GM12891 (cell line): ENCODE measurements at regions not wholly inside any gene's neighbourhood (a gene's known extent, or its start where the extent isn't known, plus 50 kb on each side); places are given as distances from the start of the nearest gene placed in this dataset.

ENCODE experiments used
- PAX5 ChIP-seq: IDR thresholded peaks from 2 replicates; pipeline ENCODE4 v1.6.1; 2011; ENCODE audit warnings: low read length, moderate library complexity, mild to moderate bottlenecking; ENCODE audit not compliant: insufficient read depth, severe bottlenecking
- POLR2A ChIP-seq: IDR thresholded peaks from 2 replicates; pipeline ENCODE4 v1.6.1; 2011; ENCODE audit warnings: low read depth, low read length, control low read depth
- POLR2AphosphoS5 ChIP-seq: IDR thresholded peaks from 2 replicates; pipeline ENCODE4 v1.6.1; 2011; ENCODE audit warnings: low read depth, low read length, control low read depth
- POU2F2 ChIP-seq: IDR thresholded peaks from 2 replicates; pipeline ENCODE4 v1.6.1; 2011; ENCODE audit warnings: low read depth, mild to moderate bottlenecking, control low read depth, low read length, moderate library complexity
- SPI1 ChIP-seq: IDR thresholded peaks from 2 replicates; pipeline ENCODE4 v1.6.1; 2011; ENCODE audit warnings: low read depth, low read length, control low read depth
- TAF1 ChIP-seq: IDR thresholded peaks from 2 replicates; pipeline ENCODE4 v1.6.1; 2011; ENCODE audit warnings: low read depth, low read length, control low read depth

GRCh38 chr2:228597032-228597431, 415.5 kb upstream of the SPHKAP start:
- TF ChIP-seq POLR2AphosphoS5 (no peak), POLR2A (no peak), TAF1 (no peak), POU2F2 (no peak), SPI1 (no peak), PAX5 (no peak)
